GM19463 (cell line): ENCODE measurements at regions not wholly inside any gene's neighbourhood (a gene's known extent, or its start where the extent isn't known, plus 50 kb on each side); places are given as distances from the start of the nearest gene placed in this dataset.
"Not testable (repeated sequence)": the region's sequence is repeated elsewhere in the genome, so short reads cannot be mapped to it uniquely, and the experiment has no call there.

Source experiments
- ATAC-seq: cut with Tn5 transposase; IDR thresholded peaks from one replicate; pipeline ENCODE4 v1.9.1; 2021; ENCODE audit warnings: mild to moderate bottlenecking, moderate library complexity; ENCODE audit not compliant: unreplicated experiment

GRCh38 chr3:6444888-6445658 is 415.8 kb upstream of the GRM7 start:
- ATAC-seq: no peak

GRCh38 chr3:6447166-6447801 is 413.6 kb upstream of the GRM7 start:
- ATAC-seq: no peak

- ATAC-seq: no peak
These were observed 412.9 kb upstream of the GRM7 start for GRCh38 chr3:6448011-6448410.

GRCh38 chr3:6449099-6449498 is 411.8 kb upstream of the GRM7 start:
- ATAC-seq: no peak

GRCh38 chr3:6452974-6453373 is 407.9 kb upstream of the GRM7 start:
- no peak for ATAC-seq

- no peak for ATAC-seq
These were observed 405.9 kb upstream of the GRM7 start for GRCh38 chr3:6455031-6455430.

- no peak for ATAC-seq
These were observed 393.7 kb upstream of the GRM7 start for GRCh38 chr3:6467186-6467585.

- no peak for ATAC-seq
These were observed 392.3 kb upstream of the GRM7 start for GRCh38 chr3:6468589-6468988.

- no peak for ATAC-seq
These were observed 389.2 kb upstream of the GRM7 start for GRCh38 chr3:6471744-6472143.

GRCh38 chr3:6490487-6491327 is 370.2 kb upstream of the GRM7 start:
- not testable (repeated sequence) for ATAC-seq

- ATAC-seq: no peak
These were observed 369.1 kb upstream of the GRM7 start for GRCh38 chr3:6491768-6492167.

GRCh38 chr3:6492306-6492705 is 368.6 kb upstream of the GRM7 start:
- ATAC-seq: no peak

- not testable (repeated sequence) for ATAC-seq
These were observed 362.0 kb upstream of the GRM7 start for GRCh38 chr3:6498944-6499343.

GRCh38 chr3:6504347-6504746 is 356.6 kb upstream of the GRM7 start:
- ATAC-seq: no peak

- no peak for ATAC-seq
These were observed 356.1 kb upstream of the GRM7 start for GRCh38 chr3:6504834-6505233.

GRCh38 chr3:6508410-6508759 is 352.5 kb upstream of the GRM7 start:
- ATAC-seq: no peak

- no peak for ATAC-seq
These were observed 351.3 kb upstream of the GRM7 start for GRCh38 chr3:6509576-6509975.

GRCh38 chr3:6510713-6511112 is 350.2 kb upstream of the GRM7 start:
- no peak for ATAC-seq

- no peak for ATAC-seq
These were observed 348.6 kb upstream of the GRM7 start for GRCh38 chr3:6512172-6512800.

- ATAC-seq: no peak
These were observed 344.8 kb upstream of the GRM7 start for GRCh38 chr3:6516143-6516542.

GRCh38 chr3:6516694-6517093 is 344.2 kb upstream of the GRM7 start:
- peak; percentile 71 for ATAC-seq
